HG03108 (cell line): ENCODE measurements at regions not wholly inside any gene's neighbourhood (a gene's known extent, or its start where the extent isn't known, plus 50 kb on each side); places are given as distances from the start of the nearest gene placed in this dataset.

Source experiments
- ATAC-seq: cut with Tn5 transposase; IDR thresholded peaks from one replicate; pipeline ENCODE4 v1.9.1; 2021; ENCODE audit warnings: moderate library complexity; ENCODE audit not compliant: unreplicated experiment

DNA sequence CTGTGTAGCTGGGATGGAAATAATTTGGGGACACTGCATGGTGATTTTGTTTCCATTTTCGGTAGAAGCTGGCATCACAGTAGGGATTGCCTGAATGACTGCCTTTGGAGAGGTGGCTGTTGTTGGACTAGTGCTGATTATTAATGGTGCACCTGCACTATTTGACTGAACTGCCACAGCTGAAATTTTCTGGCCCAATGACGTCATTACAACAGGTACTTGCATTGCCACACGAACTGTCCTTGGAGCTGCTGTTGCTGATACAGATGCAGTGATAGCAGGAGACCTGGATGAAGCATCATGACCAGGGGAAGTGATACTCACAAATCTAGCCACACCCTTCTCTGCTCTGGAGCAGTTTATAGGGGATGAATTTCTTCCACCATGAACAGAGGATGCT is 95.6 kb upstream of the FOXC1 start:
- ATAC-seq = no peak

DNA sequence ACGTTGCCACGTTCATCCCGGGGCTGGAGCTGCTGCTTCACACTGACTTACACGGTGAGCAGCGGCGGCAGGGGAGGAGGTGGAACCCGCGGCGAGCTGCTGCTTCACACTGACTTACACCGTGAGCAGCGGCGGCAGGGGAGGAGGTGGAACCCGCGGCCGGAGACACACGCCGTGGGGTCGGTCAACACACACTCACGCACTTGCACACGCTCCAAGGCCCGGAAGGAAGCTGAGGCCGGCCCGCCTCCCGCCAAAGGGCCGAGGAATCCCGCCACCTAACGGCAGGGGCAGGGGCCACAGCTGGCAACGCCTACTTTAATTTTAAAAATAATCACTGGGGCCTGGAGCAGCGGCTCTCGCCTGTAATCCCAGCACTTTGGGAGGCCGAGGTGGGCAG is 94.4 kb upstream of the FOXC1 start:
- ATAC-seq = no peak

- no peak for ATAC-seq
Measured at GRCh38 chr6:1515781-1516180, 93.9 kb upstream of the FOXC1 start.

DNA sequence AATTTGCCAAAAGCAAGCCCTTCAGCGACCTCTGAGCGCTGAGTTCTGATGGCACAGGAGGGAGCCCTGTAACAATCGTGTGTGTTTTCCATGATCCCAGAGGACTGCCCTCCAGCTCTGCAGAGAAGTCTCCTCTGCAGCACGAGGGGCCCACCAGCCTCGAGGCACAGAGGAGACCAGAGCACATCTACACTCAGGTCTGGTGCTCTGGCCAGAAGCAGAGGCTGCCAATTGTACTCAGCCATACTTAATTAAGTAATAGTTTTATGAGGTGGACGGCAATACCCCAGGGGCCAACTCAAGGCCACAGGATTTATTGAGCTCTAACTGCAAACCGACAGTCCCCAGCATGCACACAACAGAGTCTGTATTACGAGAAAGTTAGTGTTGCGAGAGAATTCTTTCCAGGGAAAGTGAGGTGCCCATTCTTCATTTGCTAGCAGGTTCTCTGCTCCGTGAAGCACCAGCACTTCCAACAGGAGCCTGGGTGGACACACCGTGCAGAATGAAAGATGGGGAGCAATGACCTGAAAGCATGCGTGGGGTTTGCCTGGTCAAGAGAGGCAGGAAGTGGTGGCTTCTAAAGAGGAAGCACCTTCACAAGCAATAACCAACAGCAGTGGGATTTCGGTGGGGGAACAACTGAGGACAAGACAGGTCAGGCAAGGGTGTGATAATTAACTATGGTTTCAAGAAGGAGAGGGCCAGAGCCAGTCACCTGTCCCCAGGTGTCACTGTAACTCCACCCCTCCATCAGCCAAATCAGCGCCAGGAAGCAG is 92.8 kb upstream of the FOXC1 start:
- no peak for ATAC-seq

- ATAC-seq = no peak
Measured at GRCh38 chr6:1518855-1519254, 90.9 kb upstream of the FOXC1 start.

DNA sequence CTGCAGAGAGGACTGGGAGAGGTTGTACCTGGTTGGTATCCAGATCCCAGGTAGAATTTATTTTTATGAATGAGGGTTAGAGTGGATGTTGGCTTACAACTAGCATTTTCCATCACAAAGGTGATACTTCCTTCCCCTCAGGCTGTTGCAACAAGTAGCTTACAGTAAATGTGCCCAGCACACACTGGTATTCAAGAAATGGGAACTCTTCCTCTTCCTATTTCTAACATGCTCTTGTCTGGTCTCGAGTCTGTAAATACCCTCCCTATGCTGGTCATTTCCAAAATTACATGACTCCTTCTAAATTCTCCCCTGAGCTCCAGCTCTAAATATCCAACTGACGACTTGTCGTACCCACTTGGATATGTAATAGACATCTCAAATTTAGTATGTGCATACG is 90.1 kb upstream of the FOXC1 start:
- no peak for ATAC-seq

DNA sequence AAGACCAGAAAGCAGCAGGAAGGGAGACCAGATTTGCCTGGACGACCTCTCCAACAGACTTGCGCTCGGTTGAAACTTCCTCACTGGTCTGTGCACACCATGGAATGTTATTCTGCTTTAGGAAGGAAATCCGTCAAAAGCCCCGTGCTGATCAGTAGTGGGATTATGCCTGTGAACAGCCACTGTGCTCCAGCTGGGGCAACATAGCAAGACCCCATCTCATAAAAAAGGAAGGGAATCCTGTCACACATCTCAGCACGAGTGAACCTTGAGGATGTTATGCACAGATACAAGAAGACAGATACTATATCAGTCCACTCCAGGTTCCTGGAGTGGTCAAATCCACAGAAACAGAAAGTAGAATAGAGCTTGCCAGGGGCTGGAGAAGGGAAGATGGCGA is 86.9 kb upstream of the FOXC1 start:
- ATAC-seq = no peak

GRCh38 chr6:1524040-1524480 is 85.7 kb upstream of the FOXC1 start:
- ATAC-seq = no peak

- no peak for ATAC-seq
Measured at GRCh38 chr6:1525364-1526038, 84.2 kb upstream of the FOXC1 start.

DNA sequence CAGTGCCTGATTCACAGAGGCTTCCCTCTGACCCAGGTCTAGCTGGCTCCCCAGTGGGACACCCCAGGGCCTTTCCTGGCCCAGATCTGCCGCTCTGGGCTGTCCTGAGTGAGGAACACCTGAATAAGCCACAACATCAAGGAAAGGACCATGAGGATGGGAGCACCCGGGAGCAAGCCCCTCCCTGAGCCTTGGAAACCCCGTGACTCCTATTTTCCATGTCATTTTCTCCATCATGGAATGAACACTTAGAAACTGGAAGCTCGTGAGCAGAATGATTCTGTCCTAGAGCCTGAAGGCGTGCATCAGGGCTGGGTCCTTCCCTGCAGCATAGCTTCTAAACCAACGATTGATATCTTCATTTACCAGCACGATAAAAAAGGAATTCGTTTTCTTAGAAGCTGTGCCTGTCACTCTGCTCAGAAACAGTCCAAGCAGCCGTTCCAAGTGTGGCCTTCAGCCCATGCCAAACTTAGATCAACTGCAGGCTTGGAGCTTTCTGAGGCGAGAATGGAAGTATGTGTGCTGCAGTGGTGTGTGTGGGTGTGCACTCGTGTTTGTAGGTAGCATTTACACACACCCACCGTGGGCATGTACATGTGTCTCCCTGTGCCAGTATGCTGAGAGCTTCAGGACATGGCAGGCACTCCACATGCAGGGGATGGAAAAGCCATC is 83.2 kb upstream of the FOXC1 start:
- no peak for ATAC-seq

- no peak for ATAC-seq
Measured at GRCh38 chr6:1527073-1527457, 82.7 kb upstream of the FOXC1 start.

GRCh38 chr6:1535295-1535694 is 74.4 kb upstream of the FOXC1 start:
- no peak for ATAC-seq

DNA sequence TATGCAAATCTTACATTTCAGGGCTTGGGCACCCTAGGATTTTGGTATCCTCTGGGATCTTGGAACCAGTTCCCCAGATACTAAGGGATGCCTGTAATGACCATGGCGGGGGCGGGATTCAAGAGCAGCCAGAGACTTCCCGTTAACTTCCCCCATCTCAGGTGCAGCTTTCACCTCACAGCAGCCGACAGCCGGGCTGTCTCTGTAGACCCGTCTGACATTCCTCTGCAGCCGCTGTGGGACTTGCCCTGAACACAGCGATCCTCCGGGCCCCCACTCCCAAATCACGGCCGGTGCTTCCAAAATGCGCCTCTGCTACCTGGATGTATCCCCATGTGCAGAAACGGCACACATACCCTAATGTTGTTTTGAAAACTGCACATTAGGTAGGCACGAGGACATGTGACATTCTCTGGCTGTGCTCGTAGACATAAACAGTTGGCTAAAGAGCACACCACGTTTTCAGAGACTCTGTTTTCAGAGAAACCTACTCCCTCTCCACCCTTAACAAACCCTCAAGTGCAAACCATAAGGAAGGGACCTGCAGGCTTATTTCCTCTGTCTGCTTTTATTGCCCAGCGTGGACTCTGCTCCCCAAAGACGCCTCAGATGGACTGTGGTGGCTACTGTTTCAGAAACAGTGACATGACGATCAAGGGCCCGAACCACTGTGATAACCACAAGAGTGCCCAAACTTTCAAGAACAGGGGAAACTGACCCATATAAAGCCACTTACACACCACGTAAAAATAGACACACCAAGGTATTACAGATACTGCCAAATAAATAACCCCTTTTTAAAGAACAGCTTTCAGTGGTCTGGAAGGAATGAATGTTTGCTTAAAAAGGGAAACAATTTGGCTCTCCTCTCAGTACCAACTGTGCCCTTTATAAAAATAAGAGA is 72.9 kb upstream of the FOXC1 start:
- ATAC-seq = no peak

DNA sequence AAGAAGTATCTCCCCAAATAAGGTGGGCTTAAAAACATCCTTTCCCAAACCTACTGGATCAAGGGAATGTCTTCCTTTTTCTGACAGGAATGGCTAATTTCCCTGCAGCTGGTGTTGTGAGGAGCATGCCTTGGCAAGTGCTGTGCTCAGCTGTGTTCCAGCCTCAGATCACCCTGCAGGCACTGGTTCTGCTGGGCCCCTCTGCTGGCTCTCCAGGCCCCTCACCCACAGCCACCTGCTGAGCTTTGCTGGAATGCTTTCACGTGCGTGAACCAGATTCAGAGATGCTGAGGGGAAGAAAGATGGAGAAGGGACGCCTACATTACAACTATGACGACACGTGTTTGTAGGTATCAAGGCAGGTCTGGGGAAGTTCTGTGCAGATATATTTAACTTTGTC is 71.3 kb upstream of the FOXC1 start:
- ATAC-seq = no peak

DNA sequence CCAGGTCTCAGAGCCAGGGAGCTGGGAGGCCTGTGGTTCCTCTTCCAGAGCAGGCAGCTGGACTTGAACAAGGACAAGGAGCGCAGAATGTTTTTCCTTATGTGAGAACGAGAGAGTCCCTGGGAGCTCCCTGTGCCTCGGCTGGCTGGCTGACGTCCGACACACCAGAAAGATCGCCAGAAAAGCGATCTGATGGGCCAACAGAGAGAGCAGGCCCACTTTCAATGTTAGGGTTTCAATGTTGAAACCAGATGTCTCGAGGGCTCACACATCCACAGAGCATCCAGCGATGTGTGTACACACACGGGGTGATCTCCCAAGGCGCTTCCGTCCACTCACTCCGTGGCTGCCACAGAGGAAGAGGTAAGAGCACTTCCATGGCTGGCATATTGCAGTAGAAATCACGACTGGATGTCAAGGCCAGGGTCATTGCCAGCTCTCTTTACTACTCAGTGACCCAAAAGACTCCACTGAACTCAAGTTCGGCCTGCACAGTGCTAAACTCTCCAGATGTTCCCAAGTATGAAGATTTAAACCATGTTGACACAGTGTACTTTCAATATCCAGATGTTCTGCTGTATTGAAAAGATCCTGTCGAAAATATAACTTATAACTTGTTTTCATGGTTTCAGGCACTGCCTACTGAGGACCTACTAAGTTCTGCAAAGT is 70.8 kb upstream of the FOXC1 start:
- ATAC-seq = no peak

DNA sequence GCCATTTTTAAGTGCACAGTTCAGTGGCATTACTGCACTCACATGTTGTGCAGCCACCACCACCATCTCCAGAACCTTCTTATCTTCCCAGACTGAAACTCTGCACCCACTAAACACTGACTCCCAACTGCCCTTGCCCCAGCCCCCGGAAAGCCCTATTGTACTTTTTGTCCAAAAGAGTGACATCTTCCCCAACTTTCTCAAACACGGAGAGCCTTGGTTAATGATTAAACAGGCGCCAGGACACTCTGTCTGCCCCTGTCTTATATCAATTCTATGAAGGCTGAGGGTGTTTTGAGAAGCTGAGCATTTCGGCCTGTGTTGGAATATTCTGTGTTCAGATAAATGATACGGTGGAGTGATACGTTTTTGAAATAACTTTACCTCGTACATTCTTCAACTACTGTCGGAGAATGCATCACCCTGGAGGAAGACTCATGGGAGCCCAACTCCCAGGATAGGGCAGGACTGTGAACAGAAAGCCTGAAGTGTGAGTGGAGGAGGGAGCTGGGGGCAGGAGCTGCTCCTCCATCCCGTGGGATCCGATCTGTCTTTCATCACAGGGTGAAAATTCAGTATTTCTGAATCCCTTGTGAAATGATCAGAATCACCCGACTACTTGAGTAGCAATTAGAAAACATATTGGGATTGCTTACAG is 68.7 kb upstream of the FOXC1 start:
- no peak for ATAC-seq

GRCh38 chr6:1542335-1542734 is 67.4 kb upstream of the FOXC1 start:
- ATAC-seq = no peak

- no peak for ATAC-seq
Measured at GRCh38 chr6:1542764-1543163, 67.0 kb upstream of the FOXC1 start.

DNA sequence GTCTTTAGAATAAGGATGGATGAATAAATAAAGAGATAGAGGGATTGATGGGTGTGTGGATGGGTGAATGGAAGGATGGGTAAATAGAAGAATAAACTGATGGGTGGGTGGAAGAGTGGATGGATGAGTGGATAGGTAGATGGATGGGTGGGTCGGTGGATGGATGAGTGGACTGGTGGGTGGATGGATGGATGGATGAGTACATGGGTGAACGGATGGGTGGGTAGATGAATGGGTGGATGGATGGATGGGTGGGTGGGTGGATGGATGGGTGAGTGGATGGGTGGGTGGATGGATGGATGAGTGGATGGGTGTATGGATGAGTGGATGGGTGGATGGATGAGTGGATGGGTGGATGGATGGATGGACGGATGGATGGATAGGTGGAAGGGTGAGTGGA is 65.7 kb upstream of the FOXC1 start:
- no peak for ATAC-seq

DNA sequence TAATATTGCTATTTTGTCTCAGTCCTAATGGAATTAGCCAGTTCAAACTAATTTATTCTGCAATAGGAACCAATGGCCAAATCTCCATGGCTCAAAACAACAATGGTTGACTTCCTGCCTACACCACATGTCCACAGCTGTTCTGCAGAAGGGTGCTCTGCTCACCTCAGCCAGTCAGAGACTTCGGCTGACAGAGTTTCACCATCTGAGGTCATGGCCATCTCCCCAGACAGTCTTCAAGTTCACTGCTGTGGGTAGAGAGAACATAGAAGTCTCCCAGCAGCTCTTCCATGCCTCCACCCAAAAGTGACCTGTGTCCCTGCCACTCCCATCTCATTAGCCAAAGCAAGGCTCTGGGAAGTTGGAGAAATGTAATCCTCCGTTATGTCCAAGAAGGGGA is 65.1 kb upstream of the FOXC1 start:
- no peak for ATAC-seq
